GM10266 (cell line): ENCODE measurements at regions not wholly inside any gene's neighbourhood (a gene's known extent, or its start where the extent isn't known, plus 50 kb on each side); places are given as distances from the start of the nearest gene placed in this dataset.

Experiments used
- DNase-seq: peaks from one replicate; pipeline ENCODE4 v3.0.0; 2012; ENCODE audit errors: extremely low spot score
- TF ChIP-seq, protein P1 (sequence below): IDR thresholded peaks from 2 replicates; pipeline ENCODE4 v1.5.1; 2012; ENCODE audit warnings: mild to moderate bottlenecking, low read depth; ENCODE audit not compliant: control insufficient read depth, insufficient read depth; ENCODE audit errors: missing control alignments

DNA sequence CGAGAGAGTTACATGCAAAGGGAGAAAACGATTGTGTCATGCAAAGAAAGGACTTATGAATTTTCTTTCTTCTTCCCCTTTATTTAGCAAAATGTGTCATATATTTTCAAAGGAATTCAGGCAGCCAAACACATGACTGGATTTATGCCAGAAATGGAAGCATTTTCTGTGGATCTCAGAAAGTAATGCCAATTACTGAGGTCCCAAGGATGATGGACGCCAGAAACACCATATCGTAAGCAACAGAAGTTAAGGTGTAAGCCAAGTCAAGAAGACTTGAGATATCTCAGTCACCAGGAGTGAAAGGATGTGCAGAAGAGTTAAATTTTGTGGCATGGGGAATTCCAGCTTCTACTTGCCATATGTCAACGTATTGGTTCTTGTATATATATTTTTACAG is 255.1 kb downstream of the GBA3 start:
- DNase-seq = no peak
- TF ChIP-seq, protein P1, sequence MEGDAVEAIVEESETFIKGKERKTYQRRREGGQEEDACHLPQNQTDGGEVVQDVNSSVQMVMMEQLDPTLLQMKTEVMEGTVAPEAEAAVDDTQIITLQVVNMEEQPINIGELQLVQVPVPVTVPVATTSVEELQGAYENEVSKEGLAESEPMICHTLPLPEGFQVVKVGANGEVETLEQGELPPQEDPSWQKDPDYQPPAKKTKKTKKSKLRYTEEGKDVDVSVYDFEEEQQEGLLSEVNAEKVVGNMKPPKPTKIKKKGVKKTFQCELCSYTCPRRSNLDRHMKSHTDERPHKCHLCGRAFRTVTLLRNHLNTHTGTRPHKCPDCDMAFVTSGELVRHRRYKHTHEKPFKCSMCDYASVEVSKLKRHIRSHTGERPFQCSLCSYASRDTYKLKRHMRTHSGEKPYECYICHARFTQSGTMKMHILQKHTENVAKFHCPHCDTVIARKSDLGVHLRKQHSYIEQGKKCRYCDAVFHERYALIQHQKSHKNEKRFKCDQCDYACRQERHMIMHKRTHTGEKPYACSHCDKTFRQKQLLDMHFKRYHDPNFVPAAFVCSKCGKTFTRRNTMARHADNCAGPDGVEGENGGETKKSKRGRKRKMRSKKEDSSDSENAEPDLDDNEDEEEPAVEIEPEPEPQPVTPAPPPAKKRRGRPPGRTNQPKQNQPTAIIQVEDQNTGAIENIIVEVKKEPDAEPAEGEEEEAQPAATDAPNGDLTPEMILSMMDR = no peak

DNA sequence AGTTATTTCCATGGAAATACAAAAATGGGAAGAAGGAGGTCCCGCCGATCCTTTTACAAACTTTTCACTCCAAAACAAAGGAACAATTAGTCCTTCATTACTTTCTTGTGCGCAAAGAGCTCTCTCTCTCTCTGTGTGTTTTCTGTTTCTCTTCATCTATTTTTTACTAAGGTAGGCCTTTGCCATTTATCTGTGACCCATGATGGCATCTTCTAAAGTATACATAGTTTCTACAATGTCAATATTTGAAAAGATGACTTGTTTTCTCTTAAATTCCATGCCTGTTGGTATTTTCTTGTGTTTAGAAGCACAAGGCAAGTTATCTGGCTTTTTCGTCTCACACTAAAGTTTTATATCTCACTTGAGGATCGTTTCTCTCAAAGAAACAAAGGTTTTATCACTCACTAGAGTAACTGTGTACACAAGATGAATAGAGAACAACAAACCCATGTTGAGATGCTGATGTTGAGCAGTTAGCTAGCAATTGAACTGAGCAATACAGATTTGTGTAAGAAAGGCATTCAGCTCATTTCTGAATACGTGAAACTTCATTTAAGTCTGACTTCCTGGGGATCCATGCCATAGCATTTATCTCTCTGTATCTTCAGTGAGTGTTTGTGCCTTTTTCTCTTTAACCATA is 250.3 kb downstream of the GBA3 start:
- no peak for DNase-seq
- TF ChIP-seq, protein P1 = no peak

DNA sequence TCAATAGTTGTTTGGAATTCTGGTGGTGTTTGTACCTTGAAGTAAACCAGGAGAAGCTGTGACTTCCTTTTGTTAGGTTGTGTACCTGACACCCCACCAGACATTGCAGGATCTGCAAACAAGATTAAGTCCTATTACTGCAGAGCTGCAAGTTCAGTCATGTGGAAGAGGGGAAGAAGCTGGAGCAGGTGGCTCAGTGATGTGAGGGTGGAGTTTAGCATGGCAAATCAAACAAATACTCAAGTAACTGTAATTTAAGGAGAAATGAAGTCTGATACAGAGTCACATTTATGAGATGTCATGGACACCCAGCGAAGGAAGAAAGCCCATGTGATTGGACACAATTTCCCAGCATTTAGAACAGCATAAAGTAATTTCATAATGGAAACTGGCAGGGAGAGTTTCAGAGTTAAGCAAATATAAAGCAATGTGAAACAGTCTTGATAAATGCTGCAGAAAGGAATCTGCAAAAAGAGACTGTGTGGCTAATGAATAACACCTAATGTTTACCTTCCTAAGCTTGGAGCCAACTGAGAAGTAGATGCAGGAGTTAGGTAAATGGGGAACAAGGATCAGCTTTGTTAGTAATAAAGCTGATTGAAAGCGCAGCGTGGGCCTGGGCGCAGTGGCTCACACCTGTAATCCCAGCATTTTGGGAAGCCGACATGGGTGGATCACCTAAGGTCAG is 249.1 kb downstream of the GBA3 start:
- no peak for DNase-seq
- TF ChIP-seq, protein P1 = no peak

DNA sequence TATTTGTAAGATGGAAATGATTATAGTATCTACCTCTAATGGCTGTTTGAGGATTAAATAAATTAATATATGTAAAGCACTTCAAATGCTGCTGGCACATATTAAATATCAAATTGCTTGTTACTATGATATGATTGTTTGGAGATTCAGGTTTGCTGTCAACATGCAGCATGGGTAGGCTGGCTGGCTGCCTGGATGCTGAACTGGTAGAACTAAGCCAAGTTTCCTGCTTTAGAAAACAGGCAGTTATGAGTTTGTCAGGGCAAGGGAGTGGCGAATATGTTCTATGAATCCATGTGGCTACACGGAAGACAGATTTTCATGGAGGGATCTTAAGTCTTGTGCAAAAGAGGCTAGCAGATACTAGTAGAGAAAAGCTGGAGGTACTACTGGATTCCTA is 239.6 kb downstream of the GBA3 start:
- no peak for DNase-seq
- TF ChIP-seq, protein P1 = no peak

DNA sequence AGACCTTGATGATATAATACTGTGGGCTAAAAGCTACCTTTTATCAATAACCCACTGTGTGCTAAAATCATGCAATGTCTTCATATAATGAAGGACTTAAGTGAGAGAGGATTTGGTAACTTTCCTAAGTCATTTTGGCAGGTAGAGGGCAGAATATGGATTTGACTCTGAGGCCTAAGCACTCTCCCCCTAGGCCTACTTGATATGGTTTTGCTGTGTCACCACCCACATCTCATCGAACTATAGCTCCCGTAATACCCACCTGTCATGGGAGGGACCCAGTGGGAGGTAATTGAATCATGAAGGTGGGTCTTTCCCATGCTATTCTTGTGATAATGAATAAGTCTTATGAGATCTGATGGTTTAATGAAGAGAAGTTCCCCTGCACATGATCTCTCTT is 229.7 kb downstream of the GBA3 start:
- no peak for DNase-seq
- TF ChIP-seq, protein P1 = no peak

DNA sequence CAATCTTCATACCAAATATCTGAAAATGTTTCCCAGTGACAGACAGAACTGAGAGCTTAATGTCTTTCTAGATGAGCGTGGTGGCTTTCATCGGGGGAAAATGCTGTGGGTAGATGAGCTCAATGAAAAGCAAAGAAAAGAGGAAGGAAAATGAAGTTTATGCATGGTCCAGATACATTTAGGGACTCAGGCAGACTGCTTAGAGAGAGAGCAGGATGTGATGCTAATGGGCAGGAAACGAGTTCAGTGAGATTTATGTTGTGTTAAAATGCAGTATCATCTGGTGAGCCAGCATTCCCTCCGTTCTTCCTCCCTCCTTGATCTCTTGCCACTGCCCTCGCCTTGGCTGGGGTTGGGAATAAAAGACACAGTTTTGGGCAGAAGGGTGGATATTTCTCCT is 229.2 kb downstream of the GBA3 start:
- TF ChIP-seq, protein P1 = no peak
- DNase-seq = no peak

DNA sequence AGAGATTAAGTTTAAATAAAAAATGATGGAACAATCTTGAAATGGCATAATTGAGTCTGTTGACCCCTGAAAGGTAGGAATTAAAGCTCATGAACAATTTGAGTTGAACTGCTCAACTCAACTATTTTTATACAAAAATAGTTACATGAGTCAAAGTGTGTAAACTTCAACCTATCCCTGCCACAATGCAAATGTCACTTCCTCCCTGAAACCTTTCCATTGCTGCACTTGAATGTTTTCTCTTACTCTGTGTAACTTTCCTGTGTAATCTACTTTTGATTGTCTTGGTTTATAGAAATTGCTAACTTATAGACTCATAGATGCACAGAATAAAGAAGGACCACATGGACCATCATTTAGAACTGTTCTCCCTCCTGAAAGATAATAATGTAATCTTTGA is 218.5 kb downstream of the GBA3 start:
- DNase-seq = no peak
- TF ChIP-seq, protein P1 = no peak
